K562 (cell line): ENCODE measurements at regions not wholly inside any gene's neighbourhood (a gene's known extent, or its start where the extent isn't known, plus 50 kb on each side); places are given as distances from the start of the nearest gene placed in this dataset.

ENCODE experiments used
- CXXC5 ChIP-seq: fragments of 250-450 bp; sonication (Bioruptor Pico); IDR thresholded peaks from 2 replicates; pipeline ENCODE4 v1.8.0; 2022; ENCODE audit warnings: inconsistent platforms, mild to moderate bottlenecking, moderate library complexity
- E2F3 ChIP-seq: fragments of 250-450 bp; sonication (Bioruptor Pico); IDR thresholded peaks from 2 replicates; pipeline ENCODE4 v1.4.0; 2020; ENCODE audit warnings: mild to moderate bottlenecking
- FOXA3 ChIP-seq, 2 experiments: fragments of 450-650 bp in 1 of 2; sonication (generic) in 1 of 2; formaldehyde crosslinking; IDR thresholded peaks in 1 of 2; conservative IDR thresholded peaks in 1 of 2; 2 replicates each; pipeline versions ENCODE4 v1.4.0 to v1.8.0; 2020 to 2022; ENCODE audit warnings: mild to moderate bottlenecking in 2 of 2, missing genetic modification reagents in 1 of 2
- GTF2A2 ChIP-seq: IDR thresholded peaks from 2 replicates; pipeline ENCODE4 v1.6.1; 2016; ENCODE audit warnings: mild to moderate bottlenecking, missing genetic modification characterization, missing compliant biosample characterization
- HDAC1 ChIP-seq, 2 experiments: fragments of 450-650 bp; IDR thresholded peaks; 2 replicates each; pipeline ENCODE4 v1.6.1; 2016 to 2017; ENCODE audit warnings: inconsistent platforms in 1 of 2, mild to moderate bottlenecking in 1 of 2, moderate library complexity in 1 of 2
- JUND ChIP-seq, 2 experiments: IDR thresholded peaks; 2 replicates in 1 of 2; 3 replicates in 1 of 2; pipeline ENCODE4 v1.6.1; 2011; ENCODE audit warnings: borderline replicate concordance in 2 of 2, low read depth in 2 of 2, low read length in 2 of 2, improper control_type of control experiment in 1 of 2, missing biosample characterization in 1 of 2, missing genetic modification characterization in 1 of 2, missing genetic modification reagents in 1 of 2
- KLF13 ChIP-seq: fragments of 450-650 bp; IDR thresholded peaks from 2 replicates; pipeline ENCODE4 v1.6.1; 2016; ENCODE audit warnings: missing genetic modification characterization, low read depth, mild to moderate bottlenecking, missing compliant biosample characterization, moderate library complexity, borderline replicate concordance
- MAZ ChIP-seq, 2 experiments: fragments of 450-650 bp in 1 of 2; sonication (generic) in 1 of 2; formaldehyde crosslinking; IDR thresholded peaks in 1 of 2; conservative IDR thresholded peaks in 1 of 2; 2 replicates each; pipeline versions ENCODE4 v1.4.0 to v1.5.0; 2020; ENCODE audit warnings: mild to moderate bottlenecking in 1 of 2, missing genetic modification reagents in 1 of 2
- MBD2 ChIP-seq: sonication (generic); IDR thresholded peaks from 2 replicates; pipeline ENCODE4 v1.6.1; 2016; ENCODE audit warnings: low read depth, borderline replicate concordance
- MXI1 ChIP-seq: IDR thresholded peaks from 2 replicates; pipeline ENCODE4 v1.6.1; 2011; ENCODE audit warnings: low read depth, mild to moderate bottlenecking, improper control_type of control experiment, low read length
- MYC ChIP-seq, 2 experiments: fragments of 250-450 bp in 1 of 2; sonication (Bioruptor Pico) in 1 of 2; IDR thresholded peaks; 2 replicates each; pipeline versions ENCODE4 v1.5.1 to v1.6.1; 2012 to 2021; ENCODE audit warnings: low read depth in 2 of 2, borderline replicate concordance in 1 of 2, improper control_type of control experiment in 1 of 2, low read length in 1 of 2, mild to moderate bottlenecking in 1 of 2, moderate library complexity in 1 of 2
- NBN ChIP-seq: fragments of 450-650 bp; IDR thresholded peaks from 2 replicates; pipeline ENCODE4 v1.6.1; 2016; ENCODE audit warnings: low read depth, mild to moderate bottlenecking
- NR2F6 ChIP-seq: fragments of 450-650 bp; formaldehyde crosslinking; IDR thresholded peaks from 2 replicates; pipeline ENCODE4 v1.4.0; 2020; ENCODE audit warnings: mild to moderate bottlenecking
- TAF15 ChIP-seq: fragments of 200-400 bp; formaldehyde crosslinking; IDR thresholded peaks from 2 replicates; pipeline ENCODE4 v1.6.1; 2017; ENCODE audit warnings: mild to moderate bottlenecking, low read depth, low read length, moderate library complexity
- TCFL5 ChIP-seq: fragments of 250-450 bp; sonication (Bioruptor Pico); conservative IDR thresholded peaks from 2 replicates; pipeline ENCODE4 v1.6.1; 2021; ENCODE audit warnings: mild to moderate bottlenecking, moderate library complexity, matching md5 sums
- ZKSCAN8 ChIP-seq: fragments of 200-800 bp; sonication (Bioruptor generic); IDR thresholded peaks from 2 replicates; pipeline ENCODE4 v1.6.1; 2016; ENCODE audit warnings: missing genetic modification characterization, missing compliant biosample characterization
- ZNF140 ChIP-seq: fragments of 250-450 bp; sonication (Bioruptor Pico); IDR thresholded peaks from 2 replicates; pipeline ENCODE4 v1.8.0; 2021; ENCODE audit warnings: moderate library complexity, mild to moderate bottlenecking, inconsistent platforms
- ZNF354B ChIP-seq: fragments of 250-450 bp; sonication (Bioruptor Pico); IDR thresholded peaks from 2 replicates; pipeline ENCODE4 v1.4.0; 2020
- ZNF512 ChIP-seq: IDR thresholded peaks from 2 replicates; pipeline ENCODE4 v1.6.1; 2016; ENCODE audit warnings: missing genetic modification characterization, missing compliant biosample characterization
- ZNF764 ChIP-seq: fragments of 250-450 bp; sonication (Bioruptor Pico); IDR thresholded peaks from 2 replicates; pipeline ENCODE4 v1.4.0; 2020; ENCODE audit warnings: low read depth, mild to moderate bottlenecking, moderate library complexity
- TF ChIP-seq, protein P1 (sequence below): fragments of 450-650 bp; IDR thresholded peaks from one replicate; pipeline ENCODE4 v1.6.1; 2018; ENCODE audit warnings: mild to moderate bottlenecking, moderate library complexity; ENCODE audit not compliant: partially characterized antibody
- TF ChIP-seq, protein P2 (sequence below): fragments of 450-650 bp; IDR thresholded peaks from 2 replicates; pipeline ENCODE4 v1.6.1; 2016

DNA sequence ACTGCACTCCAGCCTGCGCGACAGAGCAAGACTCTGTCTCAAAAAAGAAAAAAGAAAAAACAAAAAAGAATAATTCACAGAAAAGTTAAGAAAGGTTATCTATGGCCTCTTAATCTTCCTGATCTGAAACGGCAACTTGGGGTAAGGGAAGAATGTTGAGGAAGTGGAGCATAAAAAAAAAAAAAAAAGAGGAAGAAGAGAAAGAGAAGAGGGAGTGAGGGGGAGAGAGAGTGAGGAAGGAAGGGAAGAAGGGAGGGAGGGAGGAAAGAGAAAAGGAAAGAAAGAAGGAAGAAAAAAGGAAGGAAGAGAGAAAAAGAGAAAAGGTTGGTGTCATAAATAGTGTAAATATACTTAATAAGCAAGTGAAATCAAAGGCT lies 68.9 kb upstream of the NCOA3 start (continued):
- TF ChIP-seq ZKSCAN8 (CRISPR knock-in tag) (no peak), CXXC5 (CRISPR knock-in tag) (0 out of 2 replicates have a peak, but pooled peaks have one; percentile 13), ZNF764 (CRISPR knock-in tag) (no peak), ZNF512 (tag) (peak; percentile 99), MYC (IDR thresholded peaks at IDR 0.05; ENCODE audit: low read depth, low read length) (no peak), MYC (CRISPR knock-in tag; IDR thresholded peaks at IDR 0.05; ENCODE audit: borderline replicate concordance, low read depth) (no peak), MBD2 (no peak), MXI1 (no peak), MAZ (CRISPR knock-in tag; conservative IDR thresholded peaks at IDR 0.05 in 1 of 2, IDR thresholded peaks at IDR 0.05 in 1 of 2) (0 out of 4 replicates have a peak, but pooled peaks of 1 of the 2 experiments have one; percentile 15), FOXA3 (CRISPR knock-in tag; conservative IDR thresholded peaks at IDR 0.05 in 1 of 2, IDR thresholded peaks at IDR 0.05 in 1 of 2) (no peak), ZNF354B (no peak), KLF13 (tag) (no peak), TAF15 (no peak), TCFL5 (CRISPR knock-in tag) (no peak), NR2F6 (no peak), E2F3 (CRISPR knock-in tag) (no peak), NBN (peak; percentile 74; the same call in 1 of the 2 replicates), JUND (IDR thresholded peaks at IDR 0.05; ENCODE audit: borderline replicate concordance, low read depth, low read length) (no peak), JUND (tag; IDR thresholded peaks at IDR 0.05; ENCODE audit: borderline replicate concordance, low read depth, low read length) (0 out of 3 replicates have a peak, but pooled peaks have one; percentile 0), HDAC1 (IDR thresholded peaks at IDR 0.05) (peak in 1 of 2 experiments; percentile 55; a peak in 2 of 4 replicates), ZNF140 (no peak), GTF2A2 (tag) (no peak)
- TF ChIP-seq, protein P1, sequence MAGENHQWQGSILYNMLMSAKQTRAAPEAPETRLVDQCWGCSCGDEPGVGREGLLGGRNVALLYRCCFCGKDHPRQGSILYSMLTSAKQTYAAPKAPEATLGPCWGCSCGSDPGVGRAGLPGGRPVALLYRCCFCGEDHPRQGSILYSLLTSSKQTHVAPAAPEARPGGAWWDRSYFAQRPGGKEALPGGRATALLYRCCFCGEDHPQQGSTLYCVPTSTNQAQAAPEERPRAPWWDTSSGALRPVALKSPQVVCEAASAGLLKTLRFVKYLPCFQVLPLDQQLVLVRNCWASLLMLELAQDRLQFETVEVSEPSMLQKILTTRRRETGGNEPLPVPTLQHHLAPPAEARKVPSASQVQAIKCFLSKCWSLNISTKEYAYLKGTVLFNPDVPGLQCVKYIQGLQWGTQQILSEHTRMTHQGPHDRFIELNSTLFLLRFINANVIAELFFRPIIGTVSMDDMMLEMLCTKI = no peak
- TF ChIP-seq, protein P2, sequence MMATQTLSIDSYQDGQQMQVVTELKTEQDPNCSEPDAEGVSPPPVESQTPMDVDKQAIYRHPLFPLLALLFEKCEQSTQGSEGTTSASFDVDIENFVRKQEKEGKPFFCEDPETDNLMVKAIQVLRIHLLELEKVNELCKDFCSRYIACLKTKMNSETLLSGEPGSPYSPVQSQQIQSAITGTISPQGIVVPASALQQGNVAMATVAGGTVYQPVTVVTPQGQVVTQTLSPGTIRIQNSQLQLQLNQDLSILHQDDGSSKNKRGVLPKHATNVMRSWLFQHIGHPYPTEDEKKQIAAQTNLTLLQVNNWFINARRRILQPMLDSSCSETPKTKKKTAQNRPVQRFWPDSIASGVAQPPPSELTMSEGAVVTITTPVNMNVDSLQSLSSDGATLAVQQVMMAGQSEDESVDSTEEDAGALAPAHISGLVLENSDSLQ = no peak
